ENCODE measurements at regions not wholly inside any gene's neighbourhood (a gene's known extent, or its start where the extent isn't known, plus 50 kb on each side); places are given as distances from the start of the nearest gene placed in this dataset.

DNA sequence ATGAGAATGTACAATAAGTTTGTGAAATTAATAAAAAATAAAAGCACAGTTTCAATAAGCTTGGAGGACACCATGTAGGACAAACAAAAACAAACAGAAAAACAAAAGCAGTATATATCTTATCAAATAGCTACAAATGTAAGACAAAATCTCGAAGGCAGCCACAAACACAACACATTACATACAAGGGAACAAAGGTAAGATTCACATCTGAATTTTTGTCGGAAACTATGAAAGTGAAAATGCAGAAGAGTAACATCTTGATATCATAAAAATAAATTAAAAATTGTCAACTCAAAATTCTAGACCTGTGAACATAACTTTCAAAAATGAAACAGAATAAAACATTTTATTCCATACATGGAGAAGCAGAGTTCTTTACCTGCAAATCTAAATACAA lies 1049.5 kb upstream of the ADGRL2 start:
- Histone ChIP-seq H3K36me3 (ENCODE audit: control insufficient read depth in 1 of 2, insufficient read depth in 2 of 2, low read depth in 1 of 2, low read length in 2 of 2) (no peaks in the 10 kb centered on the region), H4K91ac (ENCODE audit: low read length) (no peak overlapping the region), H4K8ac (ENCODE audit: low read length) (no peak overlapping the region), H3K14ac (ENCODE audit: low read length in 2 of 2) (no peak overlapping the region), H3K27ac (ENCODE audit: low read length, poor library complexity, severe bottlenecking) (no peak overlapping the region), H2BK12ac (ENCODE audit: low read length in 2 of 2) (no peak overlapping the region), H2BK15ac (ENCODE audit: low read depth, poor library complexity, severe bottlenecking) (no peak overlapping the region), H3K4me2 (ENCODE audit: low read length, poor library complexity, severe bottlenecking) (no peak overlapping the region), H2BK120ac (ENCODE audit: low read depth, low read length) (no peak overlapping the region), H2AFZ (ENCODE audit: low read depth, low read length) (no peak overlapping the region), H3K23ac (ENCODE audit: low read length in 2 of 2) (no peak overlapping the region), H3K4me1 (ENCODE audit: control insufficient read depth, insufficient read depth, low read depth, low read length) (no peaks in the 10 kb centered on the region), H3K79me1 (replicated peaks; ENCODE audit: low read length, poor library complexity, severe bottlenecking) (no peaks in the 10 kb centered on the region), H2BK5ac (ENCODE audit: low read depth, low read length, poor library complexity, severe bottlenecking) (no peak overlapping the region), H3K4me3 (ENCODE audit: insufficient read depth in 1 of 2, low read depth in 1 of 2, low read length in 2 of 2) (no peak overlapping the region), H2AK5ac (ENCODE audit: low read length, severe bottlenecking) (no peak overlapping the region), H3K9me3 (ENCODE audit: control insufficient read depth, low read length) (peaks cover 4% of the 10 kb centered on the region), H3K9ac (ENCODE audit: low read length) (no peak overlapping the region), H3K18ac (ENCODE audit: low read depth in 1 of 2, low read length in 2 of 2) (no peak overlapping the region), H3K4ac (ENCODE audit: low read depth in 1 of 2, low read length in 2 of 2) (no peak overlapping the region), H3K27me3 (ENCODE audit: control insufficient read depth in 1 of 2, insufficient read depth in 1 of 2, low read length in 2 of 2) (no peaks in the 10 kb centered on the region)
- WGBS: 50% methylated on average over 1 of the region's 2 CpGs
- no peak for DNase-seq

DNA sequence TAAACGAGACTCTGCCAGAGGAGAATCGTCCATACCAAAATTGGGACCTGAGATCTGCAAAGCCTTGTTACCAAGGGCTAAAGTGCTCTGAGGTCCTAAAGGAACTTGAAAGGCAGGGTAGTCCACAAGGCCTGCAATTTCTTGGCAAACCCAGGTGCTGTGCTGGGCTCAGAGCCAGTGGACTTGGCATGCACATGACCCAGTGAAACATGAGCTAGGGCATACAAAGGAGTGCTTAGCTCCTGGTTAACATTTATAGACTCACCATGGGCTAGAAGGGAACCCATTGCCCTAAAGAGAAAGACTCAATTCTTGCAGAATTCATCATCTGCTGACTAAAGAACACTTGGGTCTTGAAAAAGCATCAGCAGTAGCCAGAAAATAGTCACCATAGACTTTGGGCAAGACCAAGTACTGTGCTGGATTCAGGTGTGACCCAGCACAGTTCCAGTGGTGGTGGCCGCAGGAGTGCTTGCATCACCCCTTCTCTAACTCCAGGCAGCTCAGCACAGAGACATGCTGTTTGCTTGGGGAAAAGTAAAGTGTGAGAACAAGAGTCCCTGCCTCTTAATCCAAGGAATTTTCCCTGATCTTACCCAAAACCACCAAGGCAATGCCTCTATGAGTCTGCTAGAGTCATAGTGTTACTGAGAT lies 1069.4 kb upstream of the ADGRL2 start:
- H3K4me3 ChIP-seq (ENCODE audit: insufficient read depth in 1 of 2, low read depth in 1 of 2, low read length in 2 of 2): no peak overlapping the region
- H3K4ac ChIP-seq (ENCODE audit: low read depth in 1 of 2, low read length in 2 of 2): no peak overlapping the region
- H3K36me3 ChIP-seq (ENCODE audit: control insufficient read depth in 1 of 2, insufficient read depth in 2 of 2, low read depth in 1 of 2, low read length in 2 of 2): no peaks in the 10 kb centered on the region
- no peak overlapping the region for H4K8ac ChIP-seq (ENCODE audit: low read length)
- H2BK15ac ChIP-seq (ENCODE audit: low read depth, poor library complexity, severe bottlenecking): no peak overlapping the region
- no peak overlapping the region for H4K91ac ChIP-seq (ENCODE audit: low read length)
- no peak overlapping the region for H3K9ac ChIP-seq (ENCODE audit: low read length)
- no peak overlapping the region for H2AFZ ChIP-seq (ENCODE audit: low read depth, low read length)
- H3K9me3 ChIP-seq (ENCODE audit: control insufficient read depth, low read length): peaks cover 9% of the 10 kb centered on the region
- no peaks in the 10 kb centered on the region for H3K79me1 ChIP-seq (replicated peaks; ENCODE audit: low read length, poor library complexity, severe bottlenecking)
- no peak overlapping the region for H3K14ac ChIP-seq (ENCODE audit: low read length in 2 of 2)
- no peak overlapping the region for H3K27ac ChIP-seq (ENCODE audit: low read length, poor library complexity, severe bottlenecking)
- no peak overlapping the region for H3K18ac ChIP-seq (ENCODE audit: low read depth in 1 of 2, low read length in 2 of 2)
- no peaks in the 10 kb centered on the region for H3K27me3 ChIP-seq (ENCODE audit: control insufficient read depth in 1 of 2, insufficient read depth in 1 of 2, low read length in 2 of 2)
- H2AK5ac ChIP-seq (ENCODE audit: low read length, severe bottlenecking): no peak overlapping the region
- no peak overlapping the region for H2BK12ac ChIP-seq (ENCODE audit: low read length in 2 of 2)
- no peak overlapping the region for H3K23ac ChIP-seq (ENCODE audit: low read length in 2 of 2)
- no peak for DNase-seq
- H3K4me1 ChIP-seq (ENCODE audit: control insufficient read depth, insufficient read depth, low read depth, low read length): no peaks in the 10 kb centered on the region
- H2BK5ac ChIP-seq (ENCODE audit: low read depth, low read length, poor library complexity, severe bottlenecking): no peak overlapping the region
- no peak overlapping the region for H2BK120ac ChIP-seq (ENCODE audit: low read depth, low read length)
- no peak overlapping the region for H3K4me2 ChIP-seq (ENCODE audit: low read length, poor library complexity, severe bottlenecking)
- WGBS: 94% methylated on average over 3 of the region's 3 CpGs

DNA sequence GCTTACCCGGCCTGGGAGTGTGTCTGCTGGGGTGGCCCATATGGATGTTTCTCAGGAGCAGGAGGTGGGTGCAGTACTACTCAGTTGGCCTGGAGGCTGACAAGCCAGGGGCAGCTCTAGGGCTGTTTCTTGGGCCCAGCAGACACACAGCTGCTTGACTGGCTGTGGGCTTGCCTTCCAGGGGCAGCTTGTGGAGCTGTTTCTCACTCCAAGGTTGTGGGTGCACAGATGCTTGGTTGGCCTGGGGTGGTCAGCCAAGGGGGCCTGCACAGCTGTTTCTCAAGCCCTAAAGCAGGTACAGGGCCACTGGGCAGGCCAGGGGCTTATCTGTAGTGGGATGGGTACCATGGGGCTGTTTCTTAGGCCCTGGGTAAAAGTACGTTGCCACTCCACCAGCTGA lies 1078.1 kb upstream of the ADGRL2 start:
- no peak overlapping the region for H3K18ac ChIP-seq (ENCODE audit: low read depth in 1 of 2, low read length in 2 of 2)
- H3K4me3 ChIP-seq (ENCODE audit: insufficient read depth in 1 of 2, low read depth in 1 of 2, low read length in 2 of 2): no peak overlapping the region
- H3K36me3 ChIP-seq (ENCODE audit: control insufficient read depth in 1 of 2, insufficient read depth in 2 of 2, low read depth in 1 of 2, low read length in 2 of 2): no peaks in the 10 kb centered on the region
- no peak overlapping the region for H2BK15ac ChIP-seq (ENCODE audit: low read depth, poor library complexity, severe bottlenecking)
- H3K23ac ChIP-seq (ENCODE audit: low read length in 2 of 2): no peak overlapping the region
- H2BK12ac ChIP-seq (ENCODE audit: low read length in 2 of 2): no peak overlapping the region
- H3K79me1 ChIP-seq (replicated peaks; ENCODE audit: low read length, poor library complexity, severe bottlenecking): no peaks in the 10 kb centered on the region
- H2BK5ac ChIP-seq (ENCODE audit: low read depth, low read length, poor library complexity, severe bottlenecking): no peak overlapping the region
- whole genome bisulfite sequencing: 92% methylated on average over 2 of the region's 2 CpGs
- H3K27me3 ChIP-seq (ENCODE audit: control insufficient read depth in 1 of 2, insufficient read depth in 1 of 2, low read length in 2 of 2): no peaks in the 10 kb centered on the region
- H3K9ac ChIP-seq (ENCODE audit: low read length): no peak overlapping the region
- no peak for DNase-seq
- no peak overlapping the region for H2BK120ac ChIP-seq (ENCODE audit: low read depth, low read length)
- no peak overlapping the region for H3K27ac ChIP-seq (ENCODE audit: low read length, poor library complexity, severe bottlenecking)
- H3K4me1 ChIP-seq (ENCODE audit: control insufficient read depth, insufficient read depth, low read depth, low read length): no peaks in the 10 kb centered on the region
- H4K8ac ChIP-seq (ENCODE audit: low read length): no peak overlapping the region
- no peak overlapping the region for H2AFZ ChIP-seq (ENCODE audit: low read depth, low read length)
- no peak overlapping the region for H3K4me2 ChIP-seq (ENCODE audit: low read length, poor library complexity, severe bottlenecking)
- no peak overlapping the region for H3K4ac ChIP-seq (ENCODE audit: low read depth in 1 of 2, low read length in 2 of 2)
- no peak overlapping the region for H2AK5ac ChIP-seq (ENCODE audit: low read length, severe bottlenecking)
- H4K91ac ChIP-seq (ENCODE audit: low read length): no peak overlapping the region
- H3K9me3 ChIP-seq (ENCODE audit: control insufficient read depth, low read length): no peaks in the 10 kb centered on the region
- no peak overlapping the region for H3K14ac ChIP-seq (ENCODE audit: low read length in 2 of 2)

DNA sequence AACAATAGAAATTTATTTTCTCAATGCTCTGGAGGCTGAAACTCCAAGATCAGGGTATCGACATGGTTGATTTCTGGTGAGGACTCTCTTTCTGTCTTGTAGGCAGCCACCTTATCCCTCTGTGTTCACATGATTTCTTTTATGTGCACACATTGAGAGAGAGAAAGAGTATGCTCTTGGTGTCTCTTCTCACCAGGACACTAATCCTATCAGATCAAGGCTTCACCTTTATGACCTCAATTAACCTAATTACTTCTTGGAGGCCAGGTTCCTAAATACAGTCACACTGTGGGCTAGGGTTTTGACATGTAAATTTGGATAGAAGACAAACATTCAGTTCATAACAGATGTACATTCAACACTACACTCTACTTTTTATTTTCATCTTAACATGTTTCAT lies 1094.2 kb upstream of the ADGRL2 start:
- no peak overlapping the region for H3K27ac ChIP-seq (ENCODE audit: low read length, poor library complexity, severe bottlenecking)
- H3K4me3 ChIP-seq (ENCODE audit: insufficient read depth in 1 of 2, low read depth in 1 of 2, low read length in 2 of 2): no peak overlapping the region
- no peak overlapping the region for H3K18ac ChIP-seq (ENCODE audit: low read depth in 1 of 2, low read length in 2 of 2)
- H2BK5ac ChIP-seq (ENCODE audit: low read depth, low read length, poor library complexity, severe bottlenecking): no peak overlapping the region
- no peak for DNase-seq
- H4K91ac ChIP-seq (ENCODE audit: low read length): no peak overlapping the region
- no peaks in the 10 kb centered on the region for H3K27me3 ChIP-seq (ENCODE audit: control insufficient read depth in 1 of 2, insufficient read depth in 1 of 2, low read length in 2 of 2)
- H4K8ac ChIP-seq (ENCODE audit: low read length): no peak overlapping the region
- no peak overlapping the region for H2AFZ ChIP-seq (ENCODE audit: low read depth, low read length)
- H3K4me1 ChIP-seq (ENCODE audit: control insufficient read depth, insufficient read depth, low read depth, low read length): no peaks in the 10 kb centered on the region
- peaks cover 2% of the 10 kb centered on the region for H3K9me3 ChIP-seq (ENCODE audit: control insufficient read depth, low read length)
- no peaks in the 10 kb centered on the region for H3K36me3 ChIP-seq (ENCODE audit: control insufficient read depth in 1 of 2, insufficient read depth in 2 of 2, low read depth in 1 of 2, low read length in 2 of 2)
- no peak overlapping the region for H2BK12ac ChIP-seq (ENCODE audit: low read length in 2 of 2)
- no peak overlapping the region for H3K23ac ChIP-seq (ENCODE audit: low read length in 2 of 2)
- H3K9ac ChIP-seq (ENCODE audit: low read length): no peak overlapping the region
- no peak overlapping the region for H3K4ac ChIP-seq (ENCODE audit: low read depth in 1 of 2, low read length in 2 of 2)
- WGBS: no CpG with 5 or more reads among the region's 1 CpG
- no peak overlapping the region for H3K4me2 ChIP-seq (ENCODE audit: low read length, poor library complexity, severe bottlenecking)
- no peak overlapping the region for H2BK15ac ChIP-seq (ENCODE audit: low read depth, poor library complexity, severe bottlenecking)
- no peak overlapping the region for H3K14ac ChIP-seq (ENCODE audit: low read length in 2 of 2)
- H2AK5ac ChIP-seq (ENCODE audit: low read length, severe bottlenecking): no peak overlapping the region
- no peak overlapping the region for H2BK120ac ChIP-seq (ENCODE audit: low read depth, low read length)
- no peaks in the 10 kb centered on the region for H3K79me1 ChIP-seq (replicated peaks; ENCODE audit: low read length, poor library complexity, severe bottlenecking)

All from mesenchymal stem cell (in vitro differentiated cells and primary cell).